ENCODE measurements at regions not wholly inside any gene's neighbourhood (a gene's known extent, or its start where the extent isn't known, plus 50 kb on each side); places are given as distances from the start of the nearest gene placed in this dataset.

DNA sequence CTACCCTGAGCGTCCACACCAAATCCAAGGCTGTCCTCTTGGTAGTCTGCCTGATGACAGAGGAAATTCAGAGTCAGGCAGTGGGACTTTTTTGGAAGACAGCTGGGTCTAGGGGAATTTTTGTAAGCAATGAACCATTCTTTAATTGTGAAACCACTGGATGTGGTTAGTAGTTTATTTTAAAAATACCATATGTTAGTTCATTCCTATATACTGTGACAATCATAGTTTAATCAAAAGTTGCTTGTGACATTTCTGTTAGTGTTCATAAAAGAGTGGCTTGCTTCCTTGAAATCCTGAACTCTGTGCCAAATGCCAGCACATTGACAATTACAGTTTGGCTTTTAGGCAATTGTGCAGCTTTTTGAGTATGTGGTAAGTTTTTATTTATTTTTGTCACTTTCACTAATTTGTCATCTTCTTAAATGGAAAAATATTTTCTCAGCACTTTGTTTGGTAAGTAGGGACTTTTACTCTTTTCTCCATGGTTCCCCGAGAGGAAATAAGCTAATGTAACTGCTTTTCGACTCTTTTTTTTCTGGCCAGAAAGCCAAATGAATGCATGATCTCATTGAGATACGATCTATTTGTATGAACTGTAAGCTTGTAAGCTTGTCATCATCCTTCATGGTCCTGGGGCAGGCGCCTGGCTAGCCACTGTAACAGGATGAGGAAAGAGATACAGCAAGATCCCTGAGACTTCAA is 72.6 kb upstream of the SLC4A4 start:
- no peaks in the 10 kb centered on the region for H3K36me3 ChIP-seq
- H3K27ac ChIP-seq: peak overlapping the region in 1 of 2 donors; percentile 40
- peaks cover 0 to 54% (median 11%) of the 10 kb centered on the region in 4 donors for H3K4me1 ChIP-seq
- H3K27me3 ChIP-seq: no peaks in the 10 kb centered on the region
- no peak overlapping the region for H3K4me3 ChIP-seq
- no peak for DNase-seq
- intact Hi-C loops (cut with DNase I; ENCODE audit: low total_unique reads): no loop called here
- no peaks in the 10 kb centered on the region for H3K9me3 ChIP-seq
- TF ChIP-seq CTCF (IDR thresholded peaks at IDR 0.05): no peak

- TF ChIP-seq CTCF (IDR thresholded peaks at IDR 0.05): no peak
- Histone ChIP-seq H3K4me1 (peaks cover 0 to 44% (median 4%) of the 10 kb centered on the region in 4 donors), H3K36me3 (no peaks in the 10 kb centered on the region), H3K27ac (peak overlapping the region in 1 of 2 donors; percentile 40), H3K9me3 (no peaks in the 10 kb centered on the region), H3K27me3 (no peaks in the 10 kb centered on the region), H3K4me3 (no peak overlapping the region)
- DNase-seq: no peak
- intact Hi-C loops (cut with DNase I; ENCODE audit: low total_unique reads): no loop called here
Measured at GRCh38 chr4:71267244-71267643, 71.6 kb upstream of the SLC4A4 start.

DNA sequence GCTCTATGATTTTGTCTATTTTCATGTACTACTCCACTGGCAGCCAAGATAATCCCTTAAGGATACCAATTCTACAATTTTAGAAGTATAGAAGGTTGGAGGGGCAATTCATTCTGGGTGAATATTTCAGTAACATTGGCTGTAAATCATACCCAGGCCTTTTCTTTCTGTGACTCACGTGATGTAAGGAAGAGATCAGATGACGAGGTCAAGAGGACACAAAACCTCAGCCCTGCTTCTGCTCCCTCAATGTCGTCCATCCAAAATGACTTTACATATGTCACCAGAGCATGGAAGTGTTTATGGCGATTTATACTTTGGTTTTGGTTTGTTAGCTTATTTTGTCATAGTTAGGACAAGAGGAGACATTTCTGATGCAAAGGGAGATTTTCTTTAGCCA is 70.7 kb upstream of the SLC4A4 start:
- H3K27me3 ChIP-seq: no peaks in the 10 kb centered on the region
- peaks cover 0 to 34% (median 3%) of the 10 kb centered on the region in 4 donors for H3K4me1 ChIP-seq
- no peak for TF ChIP-seq CTCF (IDR thresholded peaks at IDR 0.05)
- intact Hi-C loops (cut with DNase I; ENCODE audit: low total_unique reads): no loop called here
- no peaks in the 10 kb centered on the region for H3K9me3 ChIP-seq
- H3K27ac ChIP-seq: peak overlapping the region in 1 of 2 donors; percentile 17
- no peaks in the 10 kb centered on the region for H3K36me3 ChIP-seq
- H3K4me3 ChIP-seq: no peak overlapping the region
- no peak for DNase-seq

GRCh38 chr4:71269233-71269632 is 69.6 kb upstream of the SLC4A4 start:
- Histone ChIP-seq H3K27ac (peak overlapping the region in 1 of 2 donors; percentile 17), H3K27me3 (no peaks in the 10 kb centered on the region), H3K4me1 (peaks cover 0 to 33% (median 3%) of the 10 kb centered on the region in 4 donors), H3K4me3 (no peak overlapping the region), H3K9me3 (no peaks in the 10 kb centered on the region), H3K36me3 (no peaks in the 10 kb centered on the region)
- no peak for DNase-seq
- no peak for TF ChIP-seq CTCF (IDR thresholded peaks at IDR 0.05)
- intact Hi-C loops (cut with DNase I; ENCODE audit: low total_unique reads): no loop called here

DNA sequence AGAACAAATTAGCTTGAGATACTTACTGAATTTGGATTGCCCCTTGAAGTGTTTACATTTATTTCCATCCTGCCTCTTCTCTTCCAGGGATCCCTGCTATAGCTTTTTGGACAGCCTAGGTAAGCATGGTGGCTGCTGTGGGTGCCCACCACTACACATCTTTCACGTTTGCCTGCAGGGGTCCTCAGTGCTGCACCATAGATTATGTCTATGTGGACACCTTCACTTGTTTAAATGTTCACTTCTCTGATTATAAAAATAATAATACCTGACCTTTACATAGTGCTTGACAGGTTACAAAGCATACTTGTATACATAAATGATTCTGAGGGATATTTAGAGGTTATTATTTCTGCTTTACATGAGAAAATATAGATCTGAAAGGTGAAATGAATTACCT is 67.9 kb upstream of the SLC4A4 start:
- Histone ChIP-seq H3K27me3 (no peaks in the 10 kb centered on the region), H3K36me3 (no peaks in the 10 kb centered on the region), H3K27ac (no peak overlapping the region), H3K9me3 (no peaks in the 10 kb centered on the region), H3K4me3 (no peak overlapping the region), H3K4me1 (peaks cover 0 to 49% (median 5%) of the 10 kb centered on the region in 4 donors)
- TF ChIP-seq CTCF (IDR thresholded peaks at IDR 0.05): no peak
- intact Hi-C loops (cut with DNase I; ENCODE audit: low total_unique reads): no loop called here
- no peak for DNase-seq
